ENCODE measurements at regions not wholly inside any gene's neighbourhood (a gene's known extent, or its start where the extent isn't known, plus 50 kb on each side); places are given as distances from the start of the nearest gene placed in this dataset.

DNA sequence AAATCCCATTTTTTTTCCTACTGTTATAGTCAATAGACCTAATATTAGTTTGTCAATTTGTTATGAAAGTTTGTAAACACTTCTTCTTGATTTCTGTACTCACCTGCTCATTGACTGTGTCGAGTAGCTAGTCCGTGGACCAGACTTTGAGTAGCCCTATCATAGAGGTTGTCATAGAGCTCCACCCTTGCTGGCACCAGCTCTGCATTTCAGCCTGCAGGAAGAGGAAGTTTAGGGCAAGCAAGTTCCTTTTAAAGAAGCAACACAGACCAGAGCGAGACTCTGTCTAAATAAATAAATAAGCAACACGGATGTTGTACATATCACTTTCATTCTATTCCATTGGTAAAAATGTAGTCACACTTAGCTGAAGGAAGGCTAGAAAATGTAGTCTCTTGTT, 74.0 kb downstream of the MCFD2 start:
- no peak for TF ChIP-seq JUN (IDR thresholded peaks at IDR 0.05; ENCODE audit: borderline replicate concordance, insufficient read depth, insufficient read length, low read depth)
- TF ChIP-seq, protein P1, sequence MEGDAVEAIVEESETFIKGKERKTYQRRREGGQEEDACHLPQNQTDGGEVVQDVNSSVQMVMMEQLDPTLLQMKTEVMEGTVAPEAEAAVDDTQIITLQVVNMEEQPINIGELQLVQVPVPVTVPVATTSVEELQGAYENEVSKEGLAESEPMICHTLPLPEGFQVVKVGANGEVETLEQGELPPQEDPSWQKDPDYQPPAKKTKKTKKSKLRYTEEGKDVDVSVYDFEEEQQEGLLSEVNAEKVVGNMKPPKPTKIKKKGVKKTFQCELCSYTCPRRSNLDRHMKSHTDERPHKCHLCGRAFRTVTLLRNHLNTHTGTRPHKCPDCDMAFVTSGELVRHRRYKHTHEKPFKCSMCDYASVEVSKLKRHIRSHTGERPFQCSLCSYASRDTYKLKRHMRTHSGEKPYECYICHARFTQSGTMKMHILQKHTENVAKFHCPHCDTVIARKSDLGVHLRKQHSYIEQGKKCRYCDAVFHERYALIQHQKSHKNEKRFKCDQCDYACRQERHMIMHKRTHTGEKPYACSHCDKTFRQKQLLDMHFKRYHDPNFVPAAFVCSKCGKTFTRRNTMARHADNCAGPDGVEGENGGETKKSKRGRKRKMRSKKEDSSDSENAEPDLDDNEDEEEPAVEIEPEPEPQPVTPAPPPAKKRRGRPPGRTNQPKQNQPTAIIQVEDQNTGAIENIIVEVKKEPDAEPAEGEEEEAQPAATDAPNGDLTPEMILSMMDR (IDR thresholded peaks at IDR 0.05; ENCODE audit: extremely low read depth in 1 of 2, insufficient read depth in 1 of 2, low read depth in 1 of 2, low read length in 2 of 2), result no peak
- TF ChIP-seq POLR2AphosphoS5 (IDR thresholded peaks at IDR 0.05; ENCODE audit: insufficient read depth, low read depth, low read length), result no peak
- no peak for TF ChIP-seq EZH2 (IDR thresholded peaks at IDR 0.05; ENCODE audit: borderline replicate concordance, low read depth, low read length, severe bottlenecking)
- no peak for TF ChIP-seq POLR2A (IDR thresholded peaks at IDR 0.05; ENCODE audit: low read depth, low read length)
- TF ChIP-seq MYC (IDR thresholded peaks at IDR 0.05; ENCODE audit: low read depth, low read length), result no peak
- no peak for TF ChIP-seq GATA2 (IDR thresholded peaks at IDR 0.05; ENCODE audit: insufficient read depth, insufficient read length, low read depth, low read length)
- no peak for TF ChIP-seq FOS (IDR thresholded peaks at IDR 0.05; ENCODE audit: borderline replicate concordance, insufficient read depth, low read length)
